ENCODE measurements at regions not wholly inside any gene's neighbourhood (a gene's known extent, or its start where the extent isn't known, plus 50 kb on each side); places are given as distances from the start of the nearest gene placed in this dataset.

DNA sequence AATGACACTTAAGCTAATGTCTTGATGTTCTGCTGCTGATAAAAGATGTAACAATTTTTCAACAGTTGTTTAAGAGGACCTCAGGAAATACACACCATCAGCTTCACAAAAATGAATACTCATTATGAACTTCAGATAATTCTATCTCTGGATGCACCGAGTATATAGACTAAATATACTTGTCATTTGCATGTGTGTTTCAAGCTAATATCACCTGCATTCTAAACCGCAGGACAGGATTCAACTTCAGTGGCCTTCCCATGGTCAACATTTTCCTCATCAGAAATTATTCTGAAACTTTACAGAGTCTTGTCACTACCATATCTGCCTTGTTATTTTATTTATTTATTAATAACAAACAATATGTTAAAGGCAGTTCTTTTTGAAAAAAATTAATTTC, 717.0 kb upstream of the CCDC179 start:
- TF ChIP-seq, protein P1, sequence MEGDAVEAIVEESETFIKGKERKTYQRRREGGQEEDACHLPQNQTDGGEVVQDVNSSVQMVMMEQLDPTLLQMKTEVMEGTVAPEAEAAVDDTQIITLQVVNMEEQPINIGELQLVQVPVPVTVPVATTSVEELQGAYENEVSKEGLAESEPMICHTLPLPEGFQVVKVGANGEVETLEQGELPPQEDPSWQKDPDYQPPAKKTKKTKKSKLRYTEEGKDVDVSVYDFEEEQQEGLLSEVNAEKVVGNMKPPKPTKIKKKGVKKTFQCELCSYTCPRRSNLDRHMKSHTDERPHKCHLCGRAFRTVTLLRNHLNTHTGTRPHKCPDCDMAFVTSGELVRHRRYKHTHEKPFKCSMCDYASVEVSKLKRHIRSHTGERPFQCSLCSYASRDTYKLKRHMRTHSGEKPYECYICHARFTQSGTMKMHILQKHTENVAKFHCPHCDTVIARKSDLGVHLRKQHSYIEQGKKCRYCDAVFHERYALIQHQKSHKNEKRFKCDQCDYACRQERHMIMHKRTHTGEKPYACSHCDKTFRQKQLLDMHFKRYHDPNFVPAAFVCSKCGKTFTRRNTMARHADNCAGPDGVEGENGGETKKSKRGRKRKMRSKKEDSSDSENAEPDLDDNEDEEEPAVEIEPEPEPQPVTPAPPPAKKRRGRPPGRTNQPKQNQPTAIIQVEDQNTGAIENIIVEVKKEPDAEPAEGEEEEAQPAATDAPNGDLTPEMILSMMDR (IDR thresholded peaks at IDR 0.05; ENCODE audit: low read length): no peak
- TF ChIP-seq EZH2 (optimal IDR thresholded peaks at IDR 0.05; ENCODE audit: low read depth, low read length): no peak
- no peak for TF ChIP-seq EZH2phosphoT487 (IDR thresholded peaks at IDR 0.05; ENCODE audit: low read length)

Data from MM.1S (cell line).